Renal cortical epithelial cell (primary cell): ENCODE measurements at regions not wholly inside any gene's neighbourhood (a gene's known extent, or its start where the extent isn't known, plus 50 kb on each side); places are given as distances from the start of the nearest gene placed in this dataset.
"Not testable (repeated sequence)": the region's sequence is repeated elsewhere in the genome, so short reads cannot be mapped to it uniquely, and the experiment has no call there.

ENCODE experiments used
- DNase-seq: peaks from one replicate; pipeline ENCODE4 v3.0.0-alpha.2; 2011; ENCODE audit warnings: low read depth

DNA sequence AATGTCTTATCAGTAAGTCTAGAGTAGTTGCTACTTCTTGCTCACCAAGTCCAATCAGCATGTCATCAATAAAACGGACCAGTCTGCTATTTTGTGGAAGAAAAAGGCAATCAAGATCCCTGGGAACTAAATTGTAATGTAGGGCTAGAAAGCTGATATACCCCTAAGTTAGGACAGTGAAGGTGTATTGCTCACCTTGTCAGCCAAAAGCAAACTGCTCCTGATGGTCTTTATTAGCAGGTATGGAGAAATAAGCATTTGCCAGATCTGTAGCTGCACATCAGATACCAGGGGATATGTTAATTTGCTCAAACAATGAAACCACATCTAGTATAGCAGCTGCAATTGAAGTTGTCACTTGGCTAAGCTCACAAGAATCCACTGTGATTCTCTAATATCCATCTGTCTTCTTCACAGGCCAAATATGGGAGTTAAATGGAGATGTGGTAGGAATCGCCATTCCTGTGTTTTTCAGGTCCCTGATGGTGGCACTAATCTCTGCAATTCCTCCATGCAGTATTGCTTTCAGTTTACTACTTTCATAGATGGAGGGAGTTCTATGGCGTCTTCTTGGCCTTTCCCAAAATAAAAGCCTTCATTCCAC, 75.0 kb downstream of the TMEM237 start:
- no peak for DNase-seq

- no peak for DNase-seq
These were observed 84.1 kb downstream of the TMEM237 start for GRCh38 chr2:201559067-201559710.

DNA sequence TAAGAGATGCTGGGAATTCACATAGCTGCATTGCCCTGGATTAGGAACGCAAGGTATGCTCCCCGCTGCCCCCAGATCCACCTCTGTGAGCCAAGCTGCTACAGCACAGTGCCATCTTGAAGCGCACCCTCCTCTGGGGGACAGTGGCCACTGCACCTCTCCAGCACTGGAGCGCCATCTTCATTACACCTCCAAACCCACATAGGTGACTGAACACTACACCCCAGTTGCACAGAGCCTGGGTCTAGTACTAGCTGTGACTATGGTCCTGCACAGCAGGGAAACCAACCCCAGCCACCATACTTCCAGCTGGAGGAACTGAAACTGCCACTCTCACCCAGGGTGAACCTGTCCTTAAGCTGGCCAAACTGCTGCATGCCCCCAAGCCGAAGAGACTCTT, 84.6 kb downstream of the TMEM237 start:
- no peak for DNase-seq

GRCh38 chr2:201558232-201558631, 85.1 kb downstream of the TMEM237 start:
- DNase-seq, result no peak

GRCh38 chr2:201551901-201552300, 91.4 kb downstream of the TMEM237 start:
- no peak for DNase-seq

GRCh38 chr2:201546576-201546975, 95.0 kb downstream of the STRADB start:
- no peak for DNase-seq

- no peak for DNase-seq
These were observed 90.8 kb downstream of the STRADB start for GRCh38 chr2:201542291-201542690.

DNA sequence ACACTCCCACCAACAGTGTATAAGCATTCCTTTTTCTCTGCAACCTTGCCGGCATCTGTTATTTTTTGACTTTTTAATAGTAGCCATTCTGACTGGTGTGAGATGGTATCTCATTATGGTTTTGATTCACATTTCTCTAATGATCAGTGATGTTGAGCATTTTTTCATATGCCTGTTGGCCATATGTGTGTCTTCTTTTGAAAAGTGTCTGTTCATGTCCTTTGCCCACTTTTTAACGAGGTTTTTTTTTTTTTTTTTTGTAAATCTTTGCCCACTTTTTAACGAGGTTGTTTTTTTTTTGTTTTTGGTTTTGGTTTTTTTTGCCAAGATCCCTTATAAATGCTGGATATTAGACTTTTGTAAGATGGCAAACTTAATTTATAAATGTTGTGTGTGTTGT, 87.7 kb downstream of the STRADB start:
- not testable (repeated sequence) for DNase-seq

DNA sequence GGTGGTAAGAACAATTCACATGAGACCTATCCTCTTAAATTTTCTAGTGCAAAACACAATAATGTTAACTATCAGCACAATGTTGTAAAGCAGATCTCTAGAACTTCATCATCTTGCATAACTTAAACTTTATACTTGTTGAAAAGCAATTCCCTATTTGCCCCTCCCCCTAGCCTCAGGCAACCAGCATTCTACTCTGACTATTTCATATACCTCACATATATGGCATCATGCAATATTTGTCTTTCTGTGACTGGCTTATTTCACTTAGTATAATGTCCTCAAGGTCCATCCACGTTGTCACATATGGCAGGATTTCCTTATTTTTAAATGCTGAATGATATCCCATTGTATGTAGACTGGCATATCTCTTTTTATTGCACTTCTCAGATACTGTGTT, 86.5 kb downstream of the STRADB start:
- DNase-seq, result no peak

- DNase-seq, result no peak
These were observed 85.2 kb downstream of the STRADB start for GRCh38 chr2:201536754-201537153.

- DNase-seq, result peak; percentile 69
These were observed 84.5 kb downstream of the STRADB start for GRCh38 chr2:201536046-201536445.

- DNase-seq, result peak; percentile 48
These were observed 81.3 kb downstream of the STRADB start for GRCh38 chr2:201532686-201533304.
